ENCODE measurements at regions not wholly inside any gene's neighbourhood (a gene's known extent, or its start where the extent isn't known, plus 50 kb on each side); places are given as distances from the start of the nearest gene placed in this dataset.
A peak's percentile ranks its signal among the peaks of the same experiment; 100 is the strongest.
"Not testable (repeated sequence)": the region's sequence is repeated elsewhere in the genome, so short reads cannot be mapped to it uniquely, and the experiment has no call there.

DNA sequence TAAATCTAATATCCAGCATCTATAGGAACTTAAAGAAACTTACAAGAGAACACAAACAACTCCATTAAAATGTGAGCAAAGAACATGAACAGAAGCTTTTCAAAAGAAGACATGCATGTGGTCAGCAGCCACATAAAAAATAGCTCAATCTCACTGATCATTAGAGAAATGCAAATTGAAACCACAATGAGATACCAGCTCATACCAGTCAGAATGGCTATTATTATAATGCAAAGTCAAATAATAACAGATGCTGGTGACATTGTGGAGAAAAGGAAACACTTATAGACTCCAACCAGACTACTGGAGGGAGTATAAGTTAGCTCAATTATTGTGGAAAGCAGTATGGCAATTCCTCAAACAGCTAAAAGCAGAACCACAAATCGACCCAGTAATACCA, 1314.5 kb downstream of the XPNPEP1 start:
- H4K20me1 ChIP-seq (ENCODE audit: insufficient read depth) = no peaks in the 10 kb centered on the region
- no peaks in the 10 kb centered on the region for H3K36me3 ChIP-seq (ENCODE audit: low read depth)
- no peak overlapping the region for H3K4me3 ChIP-seq
- H3K4me1 ChIP-seq (ENCODE audit: insufficient read depth) = no peaks in the 10 kb centered on the region
- H3K79me2 ChIP-seq (ENCODE audit: insufficient read depth) = no peaks in the 10 kb centered on the region
- no peaks in the 10 kb centered on the region for H3K9me2 ChIP-seq (ENCODE audit: insufficient read depth)
- no peak overlapping the region for H3K9ac ChIP-seq
- no peaks in the 10 kb centered on the region for H3F3A ChIP-seq (ENCODE audit: insufficient read depth)
- no peak overlapping the region for H2AFZ ChIP-seq
- H3K4me2 ChIP-seq (ENCODE audit: unreplicated experiment) = no peak overlapping the region
- TF ChIP-seq EZH2phosphoT487 (IDR thresholded peaks at IDR 0.05; ENCODE audit: insufficient read depth, low read depth) = no peak
- TF ChIP-seq EZH2 (IDR thresholded peaks at IDR 0.05; ENCODE audit: insufficient read depth, poor library complexity, severe bottlenecking) = no peak
- in situ Hi-C loops (cut with MboI) = no loop called here
- no peak overlapping the region for H3K27ac ChIP-seq
- no peaks in the 10 kb centered on the region for H3K9me3 ChIP-seq (ENCODE audit: low read depth)
- no peaks in the 10 kb centered on the region for H3K27me3 ChIP-seq (replicated peaks; ENCODE audit: insufficient read depth)
- DNase-seq = no peak
- 0 to 9% methylated on average over 1 of the region's 1 CpG for WGBS, 2 experiments (ENCODE audit: low coverage in 1 of 2, low lambda C conversion rate in 2 of 2, missing lambda C conversion rate in 2 of 2)

DNA sequence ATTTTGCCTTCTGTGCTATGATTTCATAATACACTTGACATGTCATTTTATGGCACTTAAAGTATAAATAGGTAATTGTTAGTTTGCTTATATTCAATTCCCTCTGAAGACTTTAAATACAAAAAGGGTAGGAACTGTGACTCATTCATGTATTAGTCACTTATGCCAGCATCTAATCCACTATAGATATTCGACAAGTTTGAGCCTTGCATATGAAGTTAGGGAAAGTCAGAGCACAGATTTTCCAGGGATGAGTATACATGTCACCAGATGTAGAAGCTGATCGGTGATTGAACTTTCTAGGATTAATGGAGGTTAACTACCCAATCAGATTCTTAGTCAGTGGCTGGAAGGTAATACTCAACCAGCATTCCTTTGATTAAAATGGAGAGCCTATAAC, 1321.5 kb downstream of the XPNPEP1 start:
- Histone ChIP-seq H4K20me1 (ENCODE audit: insufficient read depth) (no peaks in the 10 kb centered on the region), H3K4me2 (ENCODE audit: unreplicated experiment) (no peak overlapping the region), H3F3A (ENCODE audit: insufficient read depth) (peaks cover 28% of the 10 kb centered on the region), H3K9me3 (ENCODE audit: low read depth) (no peaks in the 10 kb centered on the region), H3K27me3 (replicated peaks; ENCODE audit: insufficient read depth) (no peaks in the 10 kb centered on the region), H3K79me2 (ENCODE audit: insufficient read depth) (no peaks in the 10 kb centered on the region), H3K9me2 (ENCODE audit: insufficient read depth) (no peaks in the 10 kb centered on the region), H3K9ac (no peak overlapping the region), H2AFZ (no peak overlapping the region), H3K4me1 (ENCODE audit: insufficient read depth) (peaks cover 38% of the 10 kb centered on the region), H3K4me3 (no peak overlapping the region), H3K27ac (no peak overlapping the region), H3K36me3 (ENCODE audit: low read depth) (no peaks in the 10 kb centered on the region)
- WGBS, 2 experiments (ENCODE audit: low coverage in 1 of 2, low lambda C conversion rate in 2 of 2, missing lambda C conversion rate in 2 of 2) = 6 to 13% methylated on average over 2 of the region's 2 CpGs
- TF ChIP-seq EZH2 (IDR thresholded peaks at IDR 0.05; ENCODE audit: insufficient read depth, poor library complexity, severe bottlenecking) = no peak
- TF ChIP-seq EZH2phosphoT487 (IDR thresholded peaks at IDR 0.05; ENCODE audit: insufficient read depth, low read depth) = no peak
- DNase-seq = peak; percentile 60
- in situ Hi-C loops (cut with MboI) = no loop called here

DNA sequence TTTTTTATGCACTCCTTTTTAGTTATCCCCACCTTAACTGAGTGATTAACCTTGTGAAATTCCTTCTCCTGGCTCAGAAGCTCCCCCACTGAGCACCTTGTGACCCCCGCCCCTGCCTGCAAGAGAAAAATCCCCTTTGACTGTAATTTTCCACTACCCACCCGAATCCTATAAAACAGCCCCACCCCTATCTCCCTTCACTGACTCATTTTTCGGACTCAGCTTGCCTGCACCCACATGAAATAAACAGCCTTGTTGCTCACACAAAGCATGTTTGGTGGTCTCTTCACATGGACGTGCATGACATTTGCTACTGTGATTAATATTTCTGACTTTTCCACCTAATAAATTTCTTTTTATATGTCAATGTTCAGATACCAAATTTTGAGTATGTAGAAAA, 1322.8 kb downstream of the XPNPEP1 start:
- H2AFZ ChIP-seq; H3K9ac ChIP-seq; H3K9me2 ChIP-seq (ENCODE audit: insufficient read depth); H3K4me2 ChIP-seq (ENCODE audit: unreplicated experiment); in situ Hi-C loops (cut with MboI); H3K27ac ChIP-seq; H3K79me2 ChIP-seq (ENCODE audit: insufficient read depth); H3K27me3 ChIP-seq (replicated peaks; ENCODE audit: insufficient read depth); H4K20me1 ChIP-seq (ENCODE audit: insufficient read depth); H3K4me3 ChIP-seq; H3K9me3 ChIP-seq (ENCODE audit: low read depth); H3K36me3 ChIP-seq (ENCODE audit: low read depth): not testable (repeated sequence)
- 25 to 34% methylated on average over 3 to 4 of the region's 4 CpGs for WGBS, 2 experiments (ENCODE audit: low coverage in 1 of 2, low lambda C conversion rate in 2 of 2, missing lambda C conversion rate in 2 of 2)
- peak; percentile 32 for DNase-seq
- Histone ChIP-seq H3K4me1 (ENCODE audit: insufficient read depth) (peaks cover 45% of the 10 kb centered on the region), H3F3A (ENCODE audit: insufficient read depth) (peaks cover 38% of the 10 kb centered on the region)

DNA sequence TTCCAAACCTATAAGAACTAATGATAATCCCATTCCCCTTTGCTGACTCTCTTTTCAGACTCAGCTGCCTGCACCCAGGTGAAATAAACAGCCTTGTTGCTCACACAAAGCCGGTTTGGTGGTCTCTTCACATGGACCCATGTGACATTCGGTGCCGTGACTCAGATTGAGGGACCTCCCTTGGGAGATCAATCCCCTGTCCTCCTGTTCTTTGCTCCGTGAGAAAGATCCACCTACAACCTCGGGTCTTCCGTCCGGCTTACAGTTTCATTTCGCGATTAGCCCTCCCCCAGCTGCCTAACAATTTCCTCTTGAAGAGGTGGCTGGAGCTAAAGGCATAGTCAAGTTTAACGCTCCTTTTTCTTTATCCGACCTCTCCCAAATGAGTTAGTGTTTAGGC, 1324.0 kb downstream of the XPNPEP1 start:
- in situ Hi-C loops (cut with MboI); H3K4me3 ChIP-seq: not testable (repeated sequence)
- WGBS, 2 experiments (ENCODE audit: low coverage in 1 of 2, low lambda C conversion rate in 2 of 2, missing lambda C conversion rate in 2 of 2) = 67 to 68% methylated on average over 11 of the region's 11 CpGs

DNA sequence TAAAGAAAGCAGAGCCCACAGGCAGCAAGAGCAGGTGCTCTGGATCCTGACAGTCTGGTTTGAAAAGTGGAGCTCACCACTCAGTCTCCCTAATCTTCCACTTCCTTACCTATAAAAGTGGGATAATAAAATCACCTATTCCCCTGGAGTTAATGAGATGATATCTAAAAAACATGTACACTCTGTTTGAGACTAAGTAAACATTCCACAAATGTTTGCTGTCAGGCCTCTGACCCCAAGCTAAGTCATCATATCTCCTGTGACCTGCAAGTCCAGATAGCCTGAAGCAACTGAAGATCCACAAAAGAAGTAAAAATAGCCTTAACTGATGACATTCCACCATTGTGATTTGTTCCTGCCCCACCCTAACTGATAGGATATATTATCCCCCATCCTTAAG, 1324.5 kb downstream of the XPNPEP1 start:
- Histone ChIP-seq H4K20me1 (ENCODE audit: insufficient read depth) (no peaks in the 10 kb centered on the region), H3K27ac (no peak overlapping the region), H3F3A (ENCODE audit: insufficient read depth) (peaks cover 38% of the 10 kb centered on the region), H3K4me3 (no peak overlapping the region), H3K9me3 (ENCODE audit: low read depth) (no peaks in the 10 kb centered on the region), H2AFZ (no peak overlapping the region), H3K4me2 (ENCODE audit: unreplicated experiment) (no peak overlapping the region), H3K27me3 (replicated peaks; ENCODE audit: insufficient read depth) (no peaks in the 10 kb centered on the region), H3K9me2 (ENCODE audit: insufficient read depth) (no peaks in the 10 kb centered on the region), H3K4me1 (ENCODE audit: insufficient read depth) (peaks cover 45% of the 10 kb centered on the region), H3K9ac (no peak overlapping the region), H3K36me3 (ENCODE audit: low read depth) (no peaks in the 10 kb centered on the region), H3K79me2 (ENCODE audit: insufficient read depth) (no peaks in the 10 kb centered on the region)
- DNase-seq = peak; percentile 10
- in situ Hi-C loops (cut with MboI) = no loop called here
- TF ChIP-seq EZH2phosphoT487 (IDR thresholded peaks at IDR 0.05; ENCODE audit: insufficient read depth, low read depth) (no peak), EZH2 (IDR thresholded peaks at IDR 0.05; ENCODE audit: insufficient read depth, poor library complexity, severe bottlenecking) (no peak)

More for the DNA sequence above, 1324.0 kb downstream of the XPNPEP1 start:
- H3K9ac ChIP-seq; H3K27me3 ChIP-seq (replicated peaks; ENCODE audit: insufficient read depth); H3K27ac ChIP-seq; H3K9me2 ChIP-seq (ENCODE audit: insufficient read depth); H3K36me3 ChIP-seq (ENCODE audit: low read depth); H2AFZ ChIP-seq; H4K20me1 ChIP-seq (ENCODE audit: insufficient read depth); H3K79me2 ChIP-seq (ENCODE audit: insufficient read depth); H3K4me2 ChIP-seq (ENCODE audit: unreplicated experiment); H3K9me3 ChIP-seq (ENCODE audit: low read depth); DNase-seq: not testable (repeated sequence)
- peaks cover 38% of the 10 kb centered on the region for H3F3A ChIP-seq (ENCODE audit: insufficient read depth)
- peaks cover 45% of the 10 kb centered on the region for H3K4me1 ChIP-seq (ENCODE audit: insufficient read depth)

All from GM23248 (cell line).